Caco-2 (cell line): ENCODE measurements at regions not wholly inside any gene's neighbourhood (a gene's known extent, or its start where the extent isn't known, plus 50 kb on each side); places are given as distances from the start of the nearest gene placed in this dataset.

Experiments used
- BruUV-seq: library from RNA; stranded (reverse); fragments of 400-500 nt; replicated peaks from 2 replicates; lab custom pipeline; 2021; lab: Mats Ljungman, UMichigan
- CTCF ChIA-PET: fragments of 300-600 bp; sonication (Branson Sonifier 250); formaldehyde crosslinking; loops from one replicate; lab custom pipeline; 2022; ENCODE audit warnings: antibody characterized with exemption; lab: Charles Lee
- POLR2A ChIA-PET: fragments of 300-600 bp; sonication (Branson Sonifier 250); formaldehyde crosslinking; loops from one replicate; lab custom pipeline; 2022; ENCODE audit warnings: antibody characterized with exemption; lab: Charles Lee
- DNase-seq, 2 experiments: peaks; one replicate each; pipeline versions ENCODE4 v3.0.0 to v3.0.0-alpha.2; 2020 to 2022
- H3K27me3 ChIP-seq: replicated peaks from 2 replicates; pipeline ENCODE4 v1.6.0; 2011; ENCODE audit warnings: low read length; ENCODE audit not compliant: control insufficient read depth, insufficient read depth
- H3K36me3 ChIP-seq: 2 replicates; pipeline ENCODE4 v1.5.1; 2011; ENCODE audit warnings: low read length; ENCODE audit not compliant: control insufficient read depth, insufficient read depth
- H3K4me1 ChIP-seq: fragments of 250-450 bp; sonication (Bioruptor Pico); 2 replicates; pipeline ENCODE4 v1.5.1; 2020; ENCODE audit warnings: mild to moderate bottlenecking
- H3K4me3 ChIP-seq: 2 replicates; pipeline ENCODE4 v1.5.1; 2011; ENCODE audit warnings: low read depth, mild to moderate bottlenecking, control low read depth, low read length
- H3K9me3 ChIP-seq: fragments of 250-450 bp; sonication (Bioruptor Pico); 2 replicates; pipeline ENCODE4 v1.5.1; 2020; ENCODE audit warnings: mild to moderate bottlenecking, moderate library complexity
- H3K27ac Mint-ChIP-seq: one replicate; pipeline ENCODE4 v1.8.0; 2022; ENCODE audit warnings: mixed read lengths; ENCODE audit not compliant: unreplicated experiment
- H3K27me3 Mint-ChIP-seq: one replicate; pipeline ENCODE4 v1.8.0; 2022; ENCODE audit warnings: mixed read lengths; ENCODE audit not compliant: insufficient read depth, unreplicated experiment
- H3K36me3 Mint-ChIP-seq: one replicate; pipeline ENCODE4 v1.8.0; 2022; ENCODE audit warnings: mild to moderate bottlenecking, mixed read lengths; ENCODE audit not compliant: insufficient read depth, unreplicated experiment
- H3K4me1 Mint-ChIP-seq: one replicate; pipeline ENCODE4 v1.8.0; 2022; ENCODE audit warnings: low read depth, mixed read lengths; ENCODE audit not compliant: unreplicated experiment
- H3K4me3 Mint-ChIP-seq: one replicate; pipeline ENCODE4 v1.8.0; 2022; ENCODE audit warnings: mild to moderate bottlenecking, moderate library complexity, mixed read lengths; ENCODE audit not compliant: unreplicated experiment
- H3K9me3 Mint-ChIP-seq: one replicate; pipeline ENCODE4 v1.8.0; 2022; ENCODE audit warnings: mixed read lengths; ENCODE audit not compliant: unreplicated experiment
- intact Hi-C: fragments of 100-400 bp; cut with micrococcal nuclease; formaldehyde crosslinking; loops from one replicate; pipeline ENCODE4 v1.10.0; 2022; ENCODE audit not compliant: unreplicated experiment
- TF ChIP-seq, protein P1 (sequence below), 2 experiments: fragments of 200-600 bp in 1 of 2; IDR thresholded peaks; 1 replicate in 1 of 2; 2 replicates in 1 of 2; pipeline versions ENCODE4 v1.5.1 to v1.8.0; 2011 to 2022; ENCODE audit warnings: antibody characterized with exemption in 1 of 2, control low read depth in 1 of 2, inconsistent platforms in 1 of 2, low read depth in 1 of 2, low read length in 1 of 2, mild to moderate bottlenecking in 1 of 2, moderate library complexity in 1 of 2; ENCODE audit not compliant: insufficient read depth in 1 of 2, severe bottlenecking in 1 of 2, unreplicated experiment in 1 of 2

DNA sequence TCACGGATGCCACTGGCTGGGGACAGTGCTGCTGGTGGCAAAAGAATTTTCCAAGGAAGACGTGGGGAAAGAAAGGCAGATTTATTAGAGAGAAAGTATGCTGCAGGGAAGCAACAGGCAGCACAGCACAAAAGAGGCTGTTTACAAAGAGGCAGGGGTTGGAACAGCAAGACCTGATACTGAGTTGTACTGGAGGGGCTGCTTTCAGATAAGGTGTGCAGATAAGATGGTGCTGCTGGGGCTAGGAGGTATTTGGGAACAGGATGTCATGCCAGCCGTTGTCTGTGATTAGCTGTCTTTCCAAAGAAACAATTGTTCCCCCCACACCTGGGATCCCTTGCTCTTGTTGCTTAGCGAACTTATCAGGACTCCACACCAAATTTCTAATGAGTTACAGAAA lies 2023.3 kb upstream of the PCDH20 start:
- peaks cover 7% of the 10 kb centered on the region; the same call in 1 of the 2 replicates for H3K4me1 ChIP-seq
- intact Hi-C loops = no loop called here
- H3K9me3 Mint-ChIP-seq = no peaks in the 10 kb centered on the region
- no peak overlapping the region for H3K27ac Mint-ChIP-seq
- H3K4me3 Mint-ChIP-seq = no peak overlapping the region
- no peaks in the 10 kb centered on the region for H3K36me3 ChIP-seq
- no peaks in the 10 kb centered on the region for H3K27me3 Mint-ChIP-seq
- H3K4me1 Mint-ChIP-seq = peaks cover 5% of the 10 kb centered on the region
- ChIA-PET CTCF (no interaction called here), POLR2A (no interaction called here)
- H3K9me3 ChIP-seq = no peaks in the 10 kb centered on the region
- H3K36me3 Mint-ChIP-seq = no peaks in the 10 kb centered on the region
- no peaks in the 10 kb centered on the region; the same call in 1 of the 2 replicates for H3K27me3 ChIP-seq
- TF ChIP-seq, protein P1, sequence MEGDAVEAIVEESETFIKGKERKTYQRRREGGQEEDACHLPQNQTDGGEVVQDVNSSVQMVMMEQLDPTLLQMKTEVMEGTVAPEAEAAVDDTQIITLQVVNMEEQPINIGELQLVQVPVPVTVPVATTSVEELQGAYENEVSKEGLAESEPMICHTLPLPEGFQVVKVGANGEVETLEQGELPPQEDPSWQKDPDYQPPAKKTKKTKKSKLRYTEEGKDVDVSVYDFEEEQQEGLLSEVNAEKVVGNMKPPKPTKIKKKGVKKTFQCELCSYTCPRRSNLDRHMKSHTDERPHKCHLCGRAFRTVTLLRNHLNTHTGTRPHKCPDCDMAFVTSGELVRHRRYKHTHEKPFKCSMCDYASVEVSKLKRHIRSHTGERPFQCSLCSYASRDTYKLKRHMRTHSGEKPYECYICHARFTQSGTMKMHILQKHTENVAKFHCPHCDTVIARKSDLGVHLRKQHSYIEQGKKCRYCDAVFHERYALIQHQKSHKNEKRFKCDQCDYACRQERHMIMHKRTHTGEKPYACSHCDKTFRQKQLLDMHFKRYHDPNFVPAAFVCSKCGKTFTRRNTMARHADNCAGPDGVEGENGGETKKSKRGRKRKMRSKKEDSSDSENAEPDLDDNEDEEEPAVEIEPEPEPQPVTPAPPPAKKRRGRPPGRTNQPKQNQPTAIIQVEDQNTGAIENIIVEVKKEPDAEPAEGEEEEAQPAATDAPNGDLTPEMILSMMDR (IDR thresholded peaks at IDR 0.05; ENCODE audit: insufficient read depth in 1 of 2, low read depth in 1 of 2, low read length in 1 of 2, severe bottlenecking in 1 of 2, unreplicated experiment in 1 of 2) = no peak
- no peak for DNase-seq
- no peak overlapping the region for H3K4me3 ChIP-seq
- BruUV-seq = no TSS peak

DNA sequence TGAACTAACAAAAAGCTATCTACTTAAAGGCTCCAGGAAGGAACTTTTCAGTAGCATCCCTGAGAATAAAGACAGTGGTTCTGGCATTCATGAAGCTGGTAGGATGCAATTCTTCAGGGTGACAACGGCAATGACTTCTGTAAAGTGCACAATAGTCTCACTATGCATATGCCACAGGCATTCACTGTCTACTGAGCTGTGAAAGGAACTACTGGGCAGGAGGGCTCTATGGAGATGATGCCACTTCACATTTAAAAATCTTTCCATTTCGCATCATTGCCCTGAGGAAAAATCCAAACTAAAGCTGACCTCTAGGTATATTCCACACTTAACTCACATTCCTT lies 2020.6 kb upstream of the PCDH20 start:
- DNase-seq = no peak
- Histone ChIP-seq H3K4me1 (peaks cover 7% of the 10 kb centered on the region; the same call in 1 of the 2 replicates), H3K36me3 (no peaks in the 10 kb centered on the region), H3K4me3 (no peak overlapping the region), H3K9me3 (no peaks in the 10 kb centered on the region), H3K27me3 (no peaks in the 10 kb centered on the region; the same call in 1 of the 2 replicates)
- H3K4me1 Mint-ChIP-seq = peaks cover 5% of the 10 kb centered on the region
- no peaks in the 10 kb centered on the region for H3K27me3 Mint-ChIP-seq
- no peaks in the 10 kb centered on the region for H3K36me3 Mint-ChIP-seq
- intact Hi-C loops = no loop called here
- no TSS peak for BruUV-seq
- no peaks in the 10 kb centered on the region for H3K9me3 Mint-ChIP-seq
- CTCF ChIA-PET = no interaction called here
- TF ChIP-seq, protein P1 (IDR thresholded peaks at IDR 0.05; ENCODE audit: insufficient read depth in 1 of 2, low read depth in 1 of 2, low read length in 1 of 2, severe bottlenecking in 1 of 2, unreplicated experiment in 1 of 2) = no peak
- no peak overlapping the region for H3K27ac Mint-ChIP-seq
- no peak overlapping the region for H3K4me3 Mint-ChIP-seq
- POLR2A ChIA-PET = no interaction called here

DNA sequence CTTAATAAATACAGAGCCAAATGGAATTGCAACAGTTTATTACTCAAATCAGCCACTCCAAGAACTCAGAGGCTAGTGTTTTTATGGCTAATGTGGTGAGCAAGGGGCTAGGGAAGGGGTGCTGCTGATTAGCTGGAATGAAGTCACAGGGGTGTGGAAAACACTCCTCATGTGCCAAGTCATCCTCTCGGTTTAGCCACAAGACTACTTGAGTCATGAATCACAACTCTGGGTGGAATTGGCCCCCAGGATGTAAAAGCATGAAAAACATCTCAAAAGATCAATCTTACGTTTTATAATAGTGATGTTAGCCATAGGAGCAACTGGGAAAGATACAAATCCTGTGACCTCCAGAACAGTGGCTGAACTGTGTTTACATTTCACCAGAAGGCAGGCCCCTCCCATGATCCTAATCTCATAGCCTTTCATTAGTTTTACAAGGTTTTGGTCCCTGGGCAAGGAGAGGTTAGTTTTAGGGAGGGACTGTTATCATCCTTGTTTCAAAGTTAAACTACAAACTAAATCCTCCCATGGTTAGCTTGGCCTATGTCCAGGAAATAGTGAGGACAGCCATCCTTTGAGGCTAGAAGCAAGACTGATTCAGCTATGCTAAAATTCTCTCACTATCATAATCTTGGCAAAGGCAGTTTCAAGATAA lies 2020.1 kb upstream of the PCDH20 start:
- BruUV-seq = no TSS peak
- H3K27ac Mint-ChIP-seq = no peak overlapping the region
- intact Hi-C loops = no loop called here

More for the DNA sequence above, 2020.1 kb upstream of the PCDH20 start:
- POLR2A ChIA-PET = no interaction called here
- Mint-ChIP-seq H3K4me1 (peaks cover 5% of the 10 kb centered on the region), H3K27me3 (no peaks in the 10 kb centered on the region), H3K36me3 (no peaks in the 10 kb centered on the region), H3K4me3 (no peak overlapping the region), H3K9me3 (no peaks in the 10 kb centered on the region)
- DNase-seq = no peak
- Histone ChIP-seq H3K9me3 (no peaks in the 10 kb centered on the region), H3K4me3 (no peak overlapping the region), H3K4me1 (peaks cover 7% of the 10 kb centered on the region; the same call in 1 of the 2 replicates), H3K36me3 (no peaks in the 10 kb centered on the region), H3K27me3 (no peaks in the 10 kb centered on the region; the same call in 1 of the 2 replicates)
- TF ChIP-seq, protein P1 (IDR thresholded peaks at IDR 0.05; ENCODE audit: insufficient read depth in 1 of 2, low read depth in 1 of 2, low read length in 1 of 2, severe bottlenecking in 1 of 2, unreplicated experiment in 1 of 2) = no peak
- CTCF ChIA-PET = no interaction called here
